AG09309 (cell line): ENCODE measurements at regions not wholly inside any gene's neighbourhood (a gene's known extent, or its start where the extent isn't known, plus 50 kb on each side); places are given as distances from the start of the nearest gene placed in this dataset.
"Not testable (repeated sequence)": the region's sequence is repeated elsewhere in the genome, so short reads cannot be mapped to it uniquely, and the experiment has no call there.

Source experiments
- DNase-seq: peaks from one replicate; pipeline ENCODE4 v3.0.0-alpha.2; 2010; ENCODE audit warnings: low read depth
- H3K4me3 ChIP-seq: 2 replicates; pipeline ENCODE4 v1.5.1; 2011; ENCODE audit warnings: mild to moderate bottlenecking, low read depth, low read length, moderate library complexity; ENCODE audit not compliant: control insufficient read depth
- CTCF ChIP-seq: IDR thresholded peaks from 2 replicates; pipeline ENCODE4 v1.5.1; 2011; ENCODE audit warnings: mild to moderate bottlenecking, low read depth, low read length, inconsistent platforms; ENCODE audit not compliant: insufficient read depth, control insufficient read depth; ENCODE audit errors: missing control alignments

GRCh38 chr16:18080658-18081363 lies 255.7 kb downstream of the NPIPA8 start:
- not testable (repeated sequence) for DNase-seq, H3K4me3 ChIP-seq

- not testable (repeated sequence) for DNase-seq
These were observed 258.6 kb downstream of the NPIPA8 start for GRCh38 chr16:18077910-18078309.

GRCh38 chr16:18072161-18072560 lies 264.4 kb downstream of the NPIPA8 start:
- no peak for DNase-seq
- H3K4me3 ChIP-seq: no peak overlapping the region
- no peak for TF ChIP-seq CTCF

More at GRCh38 chr16:18077910-18078309, 258.6 kb downstream of the NPIPA8 start:
- H3K4me3 ChIP-seq: not testable (repeated sequence)

- no peak for DNase-seq
- TF ChIP-seq CTCF: no peak
- H3K4me3 ChIP-seq: no peak overlapping the region
These were observed 266.9 kb downstream of the NPIPA8 start for GRCh38 chr16:18069683-18070082.

GRCh38 chr16:18068477-18068876 lies 268.1 kb downstream of the NPIPA8 start:
- TF ChIP-seq CTCF: no peak
- H3K4me3 ChIP-seq: no peak overlapping the region
- DNase-seq: no peak

- no peak overlapping the region for H3K4me3 ChIP-seq
- DNase-seq: no peak
- no peak for TF ChIP-seq CTCF
These were observed 273.8 kb downstream of the NPIPA8 start for GRCh38 chr16:18062713-18063112.

GRCh38 chr16:18060351-18060750 lies 276.2 kb downstream of the NPIPA8 start:
- no peak for DNase-seq
- TF ChIP-seq CTCF: no peak

GRCh38 chr16:18059577-18059976 lies 277.0 kb downstream of the NPIPA8 start:
- DNase-seq: no peak
- no peak for TF ChIP-seq CTCF

More at GRCh38 chr16:18060351-18060750, 276.2 kb downstream of the NPIPA8 start:
- H3K4me3 ChIP-seq: no peak overlapping the region

More at GRCh38 chr16:18059577-18059976, 277.0 kb downstream of the NPIPA8 start:
- H3K4me3 ChIP-seq: no peak overlapping the region
